HG03565 (cell line): ENCODE measurements at regions not wholly inside any gene's neighbourhood (a gene's known extent, or its start where the extent isn't known, plus 50 kb on each side); places are given as distances from the start of the nearest gene placed in this dataset.

Source experiments
- ATAC-seq: cut with Tn5 transposase; IDR thresholded peaks from one replicate; pipeline ENCODE4 v1.9.1; 2021; ENCODE audit warnings: mild to moderate bottlenecking, moderate library complexity; ENCODE audit not compliant: unreplicated experiment

- ATAC-seq: no peak
Observed at GRCh38 chr1:82565546-82565945, 764.8 kb downstream of the ADGRL2 start.

- ATAC-seq: no peak
Observed at GRCh38 chr1:82565146-82565545, 764.4 kb downstream of the ADGRL2 start.

DNA sequence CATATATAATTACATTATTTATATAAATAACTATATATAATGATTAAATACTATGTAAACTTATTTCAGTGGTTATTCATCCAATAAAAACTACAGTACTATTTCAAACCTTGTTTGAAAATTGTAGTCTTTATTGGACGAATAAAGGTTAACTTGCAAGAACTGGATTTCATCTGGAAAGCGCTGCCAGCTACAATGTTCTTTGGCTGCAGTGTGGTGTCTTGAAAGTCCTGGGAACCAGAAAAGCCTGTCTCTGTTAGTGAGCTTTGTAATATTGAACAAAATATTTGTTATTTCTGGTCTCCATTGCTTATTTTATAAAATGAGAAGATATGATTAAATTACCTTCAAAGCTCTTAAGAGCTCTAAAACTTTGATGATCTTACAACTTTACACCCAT lies 763.6 kb downstream of the ADGRL2 start:
- ATAC-seq: no peak

DNA sequence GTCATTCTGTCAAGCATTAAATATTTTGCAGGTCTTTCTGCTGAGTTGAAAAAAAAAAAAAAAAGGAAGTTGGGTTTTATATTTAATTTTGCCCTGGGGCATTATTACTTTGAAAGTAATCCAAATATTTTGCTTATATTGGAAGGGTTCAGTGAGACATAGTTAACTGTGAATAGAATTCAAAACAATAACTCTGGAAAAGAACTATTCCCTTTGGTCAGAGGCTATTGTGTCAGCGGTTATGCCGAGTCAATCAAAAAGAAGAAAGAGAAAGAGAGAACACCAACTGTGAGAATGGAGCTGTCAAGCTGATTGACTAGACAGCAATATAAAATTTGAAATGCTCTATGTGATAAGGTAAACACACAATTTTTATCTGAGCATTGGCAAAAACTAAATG lies 761.7 kb downstream of the ADGRL2 start:
- no peak for ATAC-seq

DNA sequence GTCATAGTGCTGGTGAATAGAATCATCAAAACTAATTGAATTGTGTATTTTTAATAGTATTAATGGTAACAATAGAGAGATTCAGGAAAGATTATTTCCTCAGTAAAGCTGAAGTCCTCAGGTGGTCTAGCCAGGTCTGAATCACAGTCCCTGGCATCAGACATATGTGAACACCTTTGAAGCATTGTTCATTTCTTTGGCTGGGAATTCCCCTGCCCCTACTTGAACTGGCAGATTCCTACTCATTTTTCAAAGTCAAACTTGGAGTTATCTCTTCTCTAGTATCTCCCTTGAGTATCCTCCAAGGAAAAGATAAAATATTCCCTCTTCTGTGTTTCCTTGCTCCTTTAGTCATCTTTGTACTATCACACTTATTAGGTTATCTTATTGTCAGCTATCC lies 759.8 kb downstream of the ADGRL2 start:
- no peak for ATAC-seq

DNA sequence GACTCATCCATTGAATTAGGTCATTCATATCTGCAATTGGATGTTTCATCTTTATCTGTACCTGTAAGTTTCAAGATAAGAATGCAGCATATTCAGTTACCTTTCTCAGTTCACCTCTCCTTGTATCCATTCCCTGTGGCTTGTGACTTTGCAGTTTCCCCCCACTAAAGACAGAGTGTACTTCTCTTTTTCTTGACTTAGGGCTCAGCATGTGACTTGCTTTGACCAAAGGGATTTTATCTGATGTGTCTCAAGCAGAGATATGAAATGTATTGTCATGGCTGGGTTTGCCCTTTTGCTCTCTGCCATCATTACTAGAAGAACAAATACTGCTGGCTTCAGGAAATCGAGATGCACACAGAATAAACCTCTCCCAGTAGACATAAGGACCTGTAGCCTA lies 754.8 kb downstream of the ADGRL2 start:
- ATAC-seq: no peak

GRCh38 chr1:82549841-82550240 lies 749.1 kb downstream of the ADGRL2 start:
- no peak for ATAC-seq

GRCh38 chr1:82542766-82543165 lies 742.0 kb downstream of the ADGRL2 start:
- ATAC-seq: no peak

- no peak for ATAC-seq
Observed at GRCh38 chr1:82542141-82542540, 741.4 kb downstream of the ADGRL2 start.

- ATAC-seq: no peak
Observed at GRCh38 chr1:82540006-82540405, 739.3 kb downstream of the ADGRL2 start.

- ATAC-seq: no peak
Observed at GRCh38 chr1:82538876-82539275, 738.1 kb downstream of the ADGRL2 start.

GRCh38 chr1:82534996-82535395 lies 734.3 kb downstream of the ADGRL2 start:
- ATAC-seq: no peak

DNA sequence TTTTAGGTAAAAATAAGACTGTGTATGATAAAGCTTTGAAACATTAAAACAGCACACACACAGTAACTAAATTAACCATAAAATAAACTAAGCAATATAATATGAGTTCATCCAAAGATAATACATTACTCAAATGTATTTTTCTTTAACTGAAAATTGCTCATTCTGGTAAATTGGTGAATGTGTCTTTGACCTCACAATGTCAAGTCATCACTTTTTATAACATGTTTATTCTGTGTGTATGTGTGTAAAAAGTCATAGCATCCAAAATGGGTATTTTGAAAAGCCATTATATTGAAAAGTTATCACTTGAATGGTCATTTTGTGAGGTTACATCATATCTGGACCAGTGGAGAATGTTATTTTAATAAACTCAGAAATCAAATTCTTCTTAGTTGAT lies 724.6 kb downstream of the ADGRL2 start:
- ATAC-seq: no peak

DNA sequence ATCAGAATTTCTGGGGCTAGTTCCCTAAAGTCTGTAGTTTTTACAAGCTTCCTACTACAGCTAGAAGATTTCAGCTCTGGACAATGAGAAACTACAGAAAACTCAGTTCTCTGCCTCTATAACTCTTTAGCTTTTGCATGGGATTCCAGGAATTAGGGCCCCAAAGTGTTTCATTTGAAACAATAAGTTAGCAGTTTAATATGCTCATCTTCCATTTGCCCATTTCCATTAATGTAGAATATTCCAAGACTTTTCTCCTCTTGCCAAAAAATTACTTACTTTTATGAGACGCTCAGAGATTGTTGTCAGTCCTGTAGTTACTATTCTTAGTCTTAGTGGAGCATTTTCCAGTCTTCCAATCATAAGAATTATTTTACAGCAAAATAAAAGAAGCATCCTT lies 719.9 kb downstream of the ADGRL2 start:
- no peak for ATAC-seq

GRCh38 chr1:82517586-82517985 lies 716.9 kb downstream of the ADGRL2 start:
- ATAC-seq: no peak

DNA sequence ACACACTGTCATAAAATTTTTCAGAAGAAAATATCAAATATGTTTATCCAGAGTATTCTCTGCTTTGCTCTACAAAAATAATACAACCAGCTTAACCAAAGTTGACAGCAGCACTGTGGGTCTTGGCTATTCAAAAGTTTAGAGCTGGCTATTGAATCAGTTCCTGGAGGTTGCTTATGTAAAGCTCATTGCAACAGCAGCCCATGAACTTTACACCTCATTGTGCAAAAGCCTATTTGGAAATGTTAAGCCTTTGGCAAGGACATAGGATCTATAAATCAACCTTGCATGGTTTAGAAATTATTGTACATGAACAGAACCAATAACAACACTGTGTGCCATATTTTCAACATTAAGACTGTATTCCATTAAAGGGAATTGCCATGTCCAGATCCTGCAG lies 714.9 kb downstream of the ADGRL2 start:
- no peak for ATAC-seq

DNA sequence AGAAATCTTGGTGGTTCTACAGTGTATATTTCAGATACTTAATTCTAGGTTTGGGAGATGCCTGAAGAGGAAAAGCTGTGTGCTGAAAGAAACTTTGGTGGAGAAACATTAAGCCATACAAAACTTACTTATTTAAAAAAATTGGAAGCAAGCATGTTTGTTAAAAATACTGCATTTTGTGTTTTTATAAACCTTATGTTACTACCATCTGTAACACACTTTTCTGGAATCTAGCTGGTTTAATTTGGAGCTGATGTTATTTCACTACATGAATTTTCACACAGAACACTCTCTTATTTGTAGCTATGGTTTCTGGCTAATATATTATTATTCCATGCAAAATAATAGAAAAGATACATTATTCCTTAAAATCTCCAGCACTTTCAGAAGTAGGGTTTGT lies 710.7 kb downstream of the ADGRL2 start:
- no peak for ATAC-seq

DNA sequence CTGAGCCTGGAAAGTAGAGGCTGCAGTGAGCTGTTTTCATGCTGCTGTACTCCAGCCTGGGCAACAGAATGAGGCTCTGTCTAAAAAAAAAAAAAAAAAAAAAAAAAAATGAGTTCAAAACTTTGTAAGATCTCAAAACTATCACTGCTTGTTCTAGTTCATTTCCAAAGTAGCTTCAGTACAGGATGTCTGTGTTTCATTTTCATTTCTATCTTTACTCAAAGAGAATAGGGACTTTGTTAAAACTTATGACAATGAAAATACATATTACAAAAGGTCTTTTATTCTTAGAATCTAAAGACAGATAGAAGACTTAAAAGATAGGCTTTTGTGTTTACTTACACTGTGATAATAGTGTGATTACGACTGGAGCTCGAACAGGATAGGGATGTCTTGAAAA lies 709.7 kb downstream of the ADGRL2 start:
- no peak for ATAC-seq

GRCh38 chr1:82507011-82507410 lies 706.3 kb downstream of the ADGRL2 start:
- no peak for ATAC-seq

DNA sequence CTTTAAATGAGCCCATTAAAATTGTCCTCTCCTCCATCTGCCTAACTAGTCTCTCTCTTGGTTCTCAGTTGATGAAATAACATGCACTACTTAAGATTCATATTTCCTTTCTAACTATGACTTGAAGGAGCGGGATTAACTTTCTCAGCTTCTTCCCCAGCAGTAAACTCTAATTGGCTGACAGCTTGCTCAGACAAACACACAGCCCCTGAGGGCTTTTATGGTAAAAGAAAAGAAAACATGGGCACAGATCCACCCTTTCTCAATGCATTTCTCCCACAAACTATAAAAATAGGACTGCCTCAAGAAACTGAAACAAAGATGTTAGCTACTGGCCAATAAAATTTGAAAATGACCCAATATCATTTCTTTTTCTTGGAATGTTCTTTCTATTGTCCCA lies 703.1 kb downstream of the ADGRL2 start:
- ATAC-seq: no peak

- no peak for ATAC-seq
Observed at GRCh38 chr1:82499022-82499421, 698.3 kb downstream of the ADGRL2 start.

DNA sequence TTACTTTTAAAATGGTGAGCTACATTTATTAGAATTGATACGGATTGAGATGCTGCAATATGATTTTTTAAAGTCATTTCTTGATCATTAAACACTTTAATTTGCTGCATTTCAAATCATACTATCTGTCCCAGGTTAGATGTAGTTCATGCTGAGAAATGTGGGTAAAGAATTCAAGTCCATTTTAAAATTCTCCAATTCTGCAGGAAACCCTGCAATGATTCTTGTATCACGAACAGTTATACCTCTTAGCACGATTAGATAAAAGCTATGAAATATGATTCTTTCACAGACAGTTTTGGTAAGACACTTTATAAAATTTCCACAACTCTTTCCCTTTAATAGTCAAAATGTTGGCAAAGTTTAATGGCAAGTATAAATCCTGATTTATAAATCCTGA lies 693.4 kb downstream of the ADGRL2 start:
- ATAC-seq: no peak

DNA sequence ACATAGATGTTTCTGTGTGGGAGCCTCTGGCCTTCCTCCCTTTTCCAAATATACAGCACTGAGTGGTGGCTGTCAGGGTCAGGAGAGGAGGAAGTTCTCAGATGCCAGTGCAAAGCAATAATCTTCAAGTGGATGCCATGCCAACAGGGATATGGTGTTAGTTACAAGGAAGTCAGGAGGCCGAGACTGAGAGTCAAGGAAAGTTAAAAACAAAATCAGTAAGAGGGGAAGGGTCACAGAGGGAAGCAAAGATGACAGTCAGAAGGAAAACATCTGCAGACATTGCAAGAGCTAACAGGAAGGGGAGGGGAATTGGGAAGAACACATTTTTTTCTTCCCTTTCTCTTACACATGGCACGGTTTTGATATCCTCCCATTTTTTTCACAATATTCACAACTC lies 691.4 kb downstream of the ADGRL2 start:
- ATAC-seq: no peak
